Gastrocnemius medialis (tissue), 4 donors: ENCODE measurements at regions not wholly inside any gene's neighbourhood (a gene's known extent, or its start where the extent isn't known, plus 50 kb on each side); places are given as distances from the start of the nearest gene placed in this dataset.

ENCODE experiments used
- CTCF ChIP-seq, 5 experiments: fragments of 450-650 bp in 3 of 5; fragments of 200-600 bp in 2 of 5; sonication (generic) in 2 of 5; IDR thresholded peaks in 4 of 5; conservative IDR thresholded peaks in 1 of 5; 1 replicate in 4 of 5; 2 replicates in 1 of 5; pipeline ENCODE4 v1.5.1; 2016 to 2019; ENCODE audit warnings: antibody characterized with exemption in 5 of 5, mild to moderate bottlenecking in 3 of 5, moderate library complexity in 3 of 5
- POLR2A ChIP-seq, 2 donors: fragments of 450-650 bp; IDR thresholded peaks; one replicate each; pipeline ENCODE4 v1.6.1; 2017; ENCODE audit warnings: antibody characterized with exemption in 2 of 2, mild to moderate bottlenecking in 2 of 2, moderate library complexity in 2 of 2

DNA sequence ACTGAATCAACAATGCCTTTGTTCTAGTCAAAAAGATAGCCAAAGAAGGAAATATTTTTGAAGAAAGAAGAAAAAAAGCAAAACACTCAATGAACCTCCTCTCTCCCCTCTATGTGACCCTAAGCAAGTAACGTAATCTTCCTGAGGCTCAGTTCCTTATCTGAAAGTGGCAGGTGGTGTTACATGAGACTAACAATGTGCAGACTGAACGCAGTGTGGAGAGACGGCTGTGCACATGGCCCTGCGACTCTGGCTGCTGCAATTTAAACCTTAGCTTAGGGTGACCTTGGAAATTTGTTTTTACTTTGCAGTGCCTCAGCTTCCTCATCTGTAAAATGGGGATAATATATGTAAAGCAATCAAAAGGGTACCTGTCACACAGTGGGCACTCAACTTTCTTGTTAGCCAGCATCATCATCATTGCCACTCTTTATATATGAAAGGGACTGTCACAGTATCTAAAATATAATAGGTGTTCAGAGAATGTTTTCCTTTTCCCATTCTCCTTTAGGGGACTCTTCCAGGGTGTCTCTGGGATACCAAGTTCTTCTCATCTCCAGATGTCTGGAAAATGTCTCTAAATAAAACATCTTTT lies 100.1 kb upstream of the JUN start:
- TF ChIP-seq POLR2A (IDR thresholded peaks at IDR 0.05) (no peak), CTCF (IDR thresholded peaks at IDR 0.05 in 4 of 5, conservative IDR thresholded peaks at IDR 0.05 in 1 of 5) (no peak)
